Skeletal muscle tissue (tissue), 3 donors: ENCODE measurements at regions not wholly inside any gene's neighbourhood (a gene's known extent, or its start where the extent isn't known, plus 50 kb on each side); places are given as distances from the start of the nearest gene placed in this dataset.
"Not testable (repeated sequence)": the region's sequence is repeated elsewhere in the genome, so short reads cannot be mapped to it uniquely, and the experiment has no call there.

Source experiments
- H3K27ac ChIP-seq: one replicate; pipeline ENCODE4 v1.7.0; 2013; ENCODE audit warnings: mild to moderate bottlenecking, low read depth, low read length, inconsistent platforms
- H3K27me3 ChIP-seq, 3 donors: one replicate each; pipeline ENCODE4 v1.7.0; 2013; ENCODE audit warnings: low read length in 3 of 3; ENCODE audit not compliant: control insufficient read depth in 3 of 3, insufficient read depth in 3 of 3
- H3K36me3 ChIP-seq, 3 donors: one replicate each; pipeline ENCODE4 v1.7.0; 2013; ENCODE audit warnings: low read length in 3 of 3; ENCODE audit not compliant: control insufficient read depth in 3 of 3, insufficient read depth in 3 of 3
- H3K4me1 ChIP-seq, 3 donors: one replicate each; pipeline ENCODE4 v1.7.0; 2013; ENCODE audit warnings: low read length in 3 of 3, mild to moderate bottlenecking in 3 of 3; ENCODE audit not compliant: control insufficient read depth in 3 of 3, insufficient read depth in 3 of 3
- H3K4me3 ChIP-seq, 3 donors: one replicate each; pipeline ENCODE4 v1.7.0; 2013; ENCODE audit warnings: low read length in 3 of 3
- H3K9ac ChIP-seq, 3 donors: one replicate each; pipeline ENCODE4 v1.7.0; 2013; ENCODE audit warnings: low read length in 3 of 3, mild to moderate bottlenecking in 3 of 3, moderate library complexity in 2 of 3, low read depth in 1 of 3
- H3K9me3 ChIP-seq, 3 donors: one replicate each; pipeline ENCODE4 v1.7.0; 2013; ENCODE audit warnings: low read length in 3 of 3; ENCODE audit not compliant: control insufficient read depth in 3 of 3
- donor health status: Osteomylitis.

GRCh38 chr2:4930704-4931103, 761.5 kb upstream of the SOX11 start:
- Histone ChIP-seq H3K36me3 (no peaks in the 10 kb centered on the region), H3K9ac (no peak overlapping the region), H3K27ac (no peak overlapping the region), H3K4me1 (no peaks in the 10 kb centered on the region), H3K27me3 (peaks cover 0 to 5% (median 0%) of the 10 kb centered on the region in 3 donors), H3K9me3 (no peaks in the 10 kb centered on the region), H3K4me3 (no peak overlapping the region)

GRCh38 chr2:4931721-4932365, 760.3 kb upstream of the SOX11 start:
- H3K4me3 ChIP-seq, result no peak overlapping the region
- no peaks in the 10 kb centered on the region for H3K4me1 ChIP-seq
- H3K27ac ChIP-seq, result no peak overlapping the region
- peaks cover 0 to 5% (median 0%) of the 10 kb centered on the region in 3 donors for H3K27me3 ChIP-seq
- H3K9ac ChIP-seq, result no peak overlapping the region
- H3K9me3 ChIP-seq, result no peaks in the 10 kb centered on the region
- H3K36me3 ChIP-seq, result no peaks in the 10 kb centered on the region

DNA sequence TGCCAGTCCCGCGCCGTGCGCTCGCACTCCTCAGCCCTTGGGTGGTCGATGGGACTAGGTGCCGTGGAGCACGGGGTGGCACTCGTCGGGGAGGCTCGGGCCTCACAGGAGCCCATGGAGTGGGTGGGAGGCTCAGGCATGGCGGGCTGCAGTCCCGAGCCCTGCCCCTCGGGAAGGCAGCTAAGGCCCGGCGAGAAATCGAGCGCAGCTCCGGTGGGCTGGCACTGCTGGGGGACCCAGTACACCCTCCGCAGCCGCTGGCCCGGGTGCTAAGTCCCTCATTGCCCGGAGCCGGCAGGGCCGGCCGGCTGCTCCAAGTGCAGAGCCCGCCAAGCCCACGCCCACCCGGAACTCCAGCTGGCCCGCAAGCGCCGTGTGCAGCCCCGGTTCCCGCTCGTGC, 756.9 kb upstream of the SOX11 start:
- H3K9ac ChIP-seq, H3K4me1 ChIP-seq, H3K27me3 ChIP-seq, H3K4me3 ChIP-seq, H3K27ac ChIP-seq, H3K36me3 ChIP-seq, H3K9me3 ChIP-seq: not testable (repeated sequence)

DNA sequence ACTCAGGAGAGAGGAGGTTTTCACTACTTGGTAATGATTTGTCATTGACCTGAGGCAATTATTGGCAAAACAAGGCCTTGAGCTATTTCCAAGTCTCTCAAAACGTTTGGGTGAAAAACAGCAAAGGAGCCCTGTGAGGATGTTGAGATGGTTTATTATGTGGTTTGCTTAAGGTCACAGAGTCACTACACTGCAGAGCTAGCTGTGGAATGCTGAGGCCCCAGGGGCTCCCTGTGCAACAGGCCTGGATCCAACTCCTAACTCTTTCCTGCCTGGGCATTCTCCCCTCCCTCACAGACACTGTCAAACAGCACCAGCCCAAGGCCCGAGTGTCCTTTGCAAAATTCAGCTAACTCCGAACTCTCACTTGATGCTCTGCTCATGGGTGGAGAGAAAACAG, 754.6 kb upstream of the SOX11 start:
- no peaks in the 10 kb centered on the region for H3K9me3 ChIP-seq
- H3K27me3 ChIP-seq, result no peaks in the 10 kb centered on the region
- H3K36me3 ChIP-seq, result no peaks in the 10 kb centered on the region

DNA sequence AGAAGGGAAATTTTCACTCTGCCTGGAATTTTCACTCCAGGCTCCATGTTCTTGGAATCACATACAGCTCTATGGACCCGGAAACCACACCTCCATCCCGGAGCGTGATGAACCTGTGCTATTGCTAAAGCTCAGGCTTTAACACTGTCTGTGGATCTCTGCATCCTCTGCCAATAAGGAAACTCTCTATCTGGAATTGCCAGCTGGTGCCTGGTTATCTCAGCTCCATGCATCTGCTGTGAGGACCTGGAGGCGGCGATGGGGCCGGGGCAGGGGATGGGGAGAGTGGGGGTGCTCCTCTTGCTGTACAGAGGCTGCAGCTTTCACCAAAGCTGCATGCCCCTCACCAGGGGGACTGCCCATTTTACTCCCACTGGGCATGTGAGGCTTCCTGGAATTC, 754.0 kb upstream of the SOX11 start:
- Histone ChIP-seq H3K9me3 (no peaks in the 10 kb centered on the region), H3K9ac (no peak overlapping the region), H3K4me3 (no peak overlapping the region), H3K4me1 (no peaks in the 10 kb centered on the region), H3K27ac (no peak overlapping the region), H3K36me3 (no peaks in the 10 kb centered on the region), H3K27me3 (no peaks in the 10 kb centered on the region)

More for the DNA sequence above, 754.6 kb upstream of the SOX11 start:
- no peak overlapping the region for H3K9ac ChIP-seq
- H3K4me1 ChIP-seq, result no peaks in the 10 kb centered on the region
- no peak overlapping the region for H3K27ac ChIP-seq
- H3K4me3 ChIP-seq, result no peak overlapping the region

GRCh38 chr2:4942441-4942840, 749.7 kb upstream of the SOX11 start:
- Histone ChIP-seq H3K27ac (no peak overlapping the region), H3K9ac (no peak overlapping the region), H3K9me3 (no peaks in the 10 kb centered on the region), H3K27me3 (no peaks in the 10 kb centered on the region), H3K4me1 (no peaks in the 10 kb centered on the region), H3K36me3 (no peaks in the 10 kb centered on the region), H3K4me3 (no peak overlapping the region)

- Histone ChIP-seq H3K27me3 (no peaks in the 10 kb centered on the region), H3K9ac (no peak overlapping the region), H3K36me3 (no peaks in the 10 kb centered on the region), H3K4me3 (no peak overlapping the region), H3K9me3 (no peaks in the 10 kb centered on the region), H3K27ac (no peak overlapping the region), H3K4me1 (no peaks in the 10 kb centered on the region)
Measured at GRCh38 chr2:4947911-4948310, 744.3 kb upstream of the SOX11 start.

DNA sequence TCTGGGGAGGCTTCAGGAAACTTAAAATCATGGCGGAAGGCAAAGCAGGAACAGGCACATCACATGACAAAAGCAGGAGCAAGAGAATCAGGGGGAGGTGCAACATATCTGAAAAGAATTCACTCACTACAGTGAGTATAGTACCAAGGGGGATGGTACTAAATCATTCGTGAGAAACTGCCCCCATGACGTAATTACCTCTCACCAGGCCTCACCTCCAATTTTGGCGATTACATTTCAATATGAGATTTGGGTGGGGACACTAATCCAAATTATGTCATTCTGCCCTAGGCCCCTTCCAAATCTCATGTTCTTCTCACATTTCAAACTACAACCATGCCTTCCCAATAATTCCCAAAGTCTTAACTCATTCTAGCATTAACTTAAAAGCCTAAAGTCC, 740.8 kb upstream of the SOX11 start:
- Histone ChIP-seq H3K9me3 (no peaks in the 10 kb centered on the region), H3K27me3 (no peaks in the 10 kb centered on the region), H3K4me1 (no peaks in the 10 kb centered on the region)

DNA sequence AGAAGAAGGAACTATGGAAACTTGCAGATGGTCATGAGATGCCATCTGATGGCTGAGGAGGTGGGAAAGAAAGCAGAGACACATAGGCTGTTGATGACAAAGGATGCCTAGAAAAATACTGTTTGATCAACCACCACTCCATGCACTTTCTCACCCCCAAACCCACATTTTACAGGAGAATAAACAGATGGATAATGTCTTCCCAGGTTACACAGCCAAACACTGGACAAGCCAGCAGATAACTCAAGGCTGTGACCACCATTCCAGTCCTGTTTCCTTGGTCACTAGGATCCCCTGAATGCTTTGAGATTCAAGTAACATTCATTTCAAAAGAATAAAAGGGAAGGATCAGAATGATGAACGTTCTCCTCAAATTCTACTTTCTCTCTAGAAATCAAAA, 733.0 kb upstream of the SOX11 start:
- H3K4me1 ChIP-seq, result no peaks in the 10 kb centered on the region
- H3K27ac ChIP-seq, result no peak overlapping the region
- no peaks in the 10 kb centered on the region for H3K27me3 ChIP-seq
- no peak overlapping the region for H3K4me3 ChIP-seq
- no peak overlapping the region for H3K9ac ChIP-seq
- H3K36me3 ChIP-seq, result no peaks in the 10 kb centered on the region
- no peaks in the 10 kb centered on the region for H3K9me3 ChIP-seq

More for the DNA sequence above, 740.8 kb upstream of the SOX11 start:
- H3K9ac ChIP-seq, result no peak overlapping the region
- H3K36me3 ChIP-seq, result no peaks in the 10 kb centered on the region
- H3K4me3 ChIP-seq, result no peak overlapping the region
- H3K27ac ChIP-seq, result no peak overlapping the region

GRCh38 chr2:4962419-4962818, 729.8 kb upstream of the SOX11 start:
- Histone ChIP-seq H3K36me3 (no peaks in the 10 kb centered on the region), H3K4me3 (no peak overlapping the region), H3K27ac (no peak overlapping the region), H3K9ac (no peak overlapping the region), H3K27me3 (no peaks in the 10 kb centered on the region), H3K9me3 (no peaks in the 10 kb centered on the region), H3K4me1 (no peaks in the 10 kb centered on the region)
